ENCODE measurements at regions not wholly inside any gene's neighbourhood (a gene's known extent, or its start where the extent isn't known, plus 50 kb on each side); places are given as distances from the start of the nearest gene placed in this dataset.

GRCh38 chr1:222014001-222014400, 272.1 kb upstream of the DUSP10 start:
- peaks cover 0 to 4% (median 3%) of the 10 kb centered on the region in 5 donors for H3K9me3 ChIP-seq (ENCODE audit: control insufficient read depth in 5 of 5, low read length in 5 of 5)
- H3K27ac ChIP-seq (ENCODE audit: low read depth, low read length) = no peak overlapping the region
- no peak overlapping the region for H3K4me3 ChIP-seq (ENCODE audit: low read depth in 1 of 5, low read length in 5 of 5)
- peaks cover 0 to 17% (median 0%) of the 10 kb centered on the region in 5 donors for H3K4me1 ChIP-seq (ENCODE audit: control insufficient read depth in 5 of 5, insufficient read depth in 5 of 5, low read length in 5 of 5)
- H3K27me3 ChIP-seq (ENCODE audit: control insufficient read depth in 5 of 5, insufficient read depth in 4 of 5, low read length in 5 of 5) = no peaks in the 10 kb centered on the region
- no peaks in the 10 kb centered on the region for H3K36me3 ChIP-seq (ENCODE audit: control insufficient read depth in 5 of 5, insufficient read depth in 5 of 5, low read length in 5 of 5)
- H3K9ac ChIP-seq (ENCODE audit: low read length in 5 of 5) = no peak overlapping the region

GRCh38 chr1:222012816-222013215, 270.9 kb upstream of the DUSP10 start:
- Histone ChIP-seq H3K27ac (ENCODE audit: low read depth, low read length) (no peak overlapping the region), H3K36me3 (ENCODE audit: control insufficient read depth in 5 of 5, insufficient read depth in 5 of 5, low read length in 5 of 5) (no peaks in the 10 kb centered on the region), H3K9me3 (ENCODE audit: control insufficient read depth in 5 of 5, low read length in 5 of 5) (peaks cover 0 to 4% (median 3%) of the 10 kb centered on the region in 5 donors), H3K9ac (ENCODE audit: low read length in 5 of 5) (no peak overlapping the region), H3K4me1 (ENCODE audit: control insufficient read depth in 5 of 5, insufficient read depth in 5 of 5, low read length in 5 of 5) (peaks cover 0 to 20% (median 0%) of the 10 kb centered on the region in 5 donors), H3K4me3 (ENCODE audit: low read depth in 1 of 5, low read length in 5 of 5) (no peak overlapping the region), H3K27me3 (ENCODE audit: control insufficient read depth in 5 of 5, insufficient read depth in 4 of 5, low read length in 5 of 5) (no peaks in the 10 kb centered on the region)

GRCh38 chr1:222010306-222010705, 268.4 kb upstream of the DUSP10 start:
- peaks cover 0 to 9% (median 0%) of the 10 kb centered on the region in 5 donors for H3K4me1 ChIP-seq (ENCODE audit: control insufficient read depth in 5 of 5, insufficient read depth in 5 of 5, low read length in 5 of 5)
- H3K9me3 ChIP-seq (ENCODE audit: control insufficient read depth in 5 of 5, low read length in 5 of 5) = peaks cover 0 to 4% (median 3%) of the 10 kb centered on the region in 5 donors
- no peaks in the 10 kb centered on the region for H3K27me3 ChIP-seq (ENCODE audit: control insufficient read depth in 5 of 5, insufficient read depth in 4 of 5, low read length in 5 of 5)
- H3K36me3 ChIP-seq (ENCODE audit: control insufficient read depth in 5 of 5, insufficient read depth in 5 of 5, low read length in 5 of 5) = no peaks in the 10 kb centered on the region
- H3K9ac ChIP-seq (ENCODE audit: low read length in 5 of 5) = no peak overlapping the region
- H3K27ac ChIP-seq (ENCODE audit: low read depth, low read length) = no peak overlapping the region
- H3K4me3 ChIP-seq (ENCODE audit: low read depth in 1 of 5, low read length in 5 of 5) = no peak overlapping the region

- Histone ChIP-seq H3K4me1 (ENCODE audit: control insufficient read depth in 5 of 5, insufficient read depth in 5 of 5, low read length in 5 of 5) (peaks cover 0 to 9% (median 0%) of the 10 kb centered on the region in 5 donors), H3K9me3 (ENCODE audit: control insufficient read depth in 5 of 5, low read length in 5 of 5) (peaks cover 0 to 4% (median 3%) of the 10 kb centered on the region in 5 donors), H3K36me3 (ENCODE audit: control insufficient read depth in 5 of 5, insufficient read depth in 5 of 5, low read length in 5 of 5) (no peaks in the 10 kb centered on the region), H3K4me3 (ENCODE audit: low read depth in 1 of 5, low read length in 5 of 5) (peak overlapping the region in 1 of 5 donors; percentile 30), H3K27ac (ENCODE audit: low read depth, low read length) (no peak overlapping the region), H3K27me3 (ENCODE audit: control insufficient read depth in 5 of 5, insufficient read depth in 4 of 5, low read length in 5 of 5) (no peaks in the 10 kb centered on the region), H3K9ac (ENCODE audit: low read length in 5 of 5) (no peak overlapping the region)
These were observed 267.3 kb upstream of the DUSP10 start for GRCh38 chr1:222009105-222009730.

- no peaks in the 10 kb centered on the region for H3K27me3 ChIP-seq (ENCODE audit: control insufficient read depth in 5 of 5, insufficient read depth in 4 of 5, low read length in 5 of 5)
- H3K27ac ChIP-seq (ENCODE audit: low read depth, low read length) = no peak overlapping the region
- peaks cover 0 to 9% (median 0%) of the 10 kb centered on the region in 5 donors for H3K4me1 ChIP-seq (ENCODE audit: control insufficient read depth in 5 of 5, insufficient read depth in 5 of 5, low read length in 5 of 5)
- no peaks in the 10 kb centered on the region for H3K36me3 ChIP-seq (ENCODE audit: control insufficient read depth in 5 of 5, insufficient read depth in 5 of 5, low read length in 5 of 5)
- no peak overlapping the region for H3K4me3 ChIP-seq (ENCODE audit: low read depth in 1 of 5, low read length in 5 of 5)
- no peak overlapping the region for H3K9ac ChIP-seq (ENCODE audit: low read length in 5 of 5)
- H3K9me3 ChIP-seq (ENCODE audit: control insufficient read depth in 5 of 5, low read length in 5 of 5) = peaks cover 0 to 4% (median 3%) of the 10 kb centered on the region in 5 donors
These were observed 264.8 kb upstream of the DUSP10 start for GRCh38 chr1:222006715-222007114.

GRCh38 chr1:222004784-222005183, 262.9 kb upstream of the DUSP10 start:
- Histone ChIP-seq H3K36me3 (ENCODE audit: control insufficient read depth in 5 of 5, insufficient read depth in 5 of 5, low read length in 5 of 5) (no peaks in the 10 kb centered on the region), H3K4me1 (ENCODE audit: control insufficient read depth in 5 of 5, insufficient read depth in 5 of 5, low read length in 5 of 5) (peaks cover 0 to 9% (median 0%) of the 10 kb centered on the region in 5 donors), H3K9me3 (ENCODE audit: control insufficient read depth in 5 of 5, low read length in 5 of 5) (no peaks in the 10 kb centered on the region), H3K27me3 (ENCODE audit: control insufficient read depth in 5 of 5, insufficient read depth in 4 of 5, low read length in 5 of 5) (no peaks in the 10 kb centered on the region), H3K27ac (ENCODE audit: low read depth, low read length) (no peak overlapping the region), H3K9ac (ENCODE audit: low read length in 5 of 5) (no peak overlapping the region), H3K4me3 (ENCODE audit: low read depth in 1 of 5, low read length in 5 of 5) (no peak overlapping the region)

- Histone ChIP-seq H3K9me3 (ENCODE audit: control insufficient read depth in 5 of 5, low read length in 5 of 5) (no peaks in the 10 kb centered on the region), H3K36me3 (ENCODE audit: control insufficient read depth in 5 of 5, insufficient read depth in 5 of 5, low read length in 5 of 5) (no peaks in the 10 kb centered on the region), H3K4me1 (ENCODE audit: control insufficient read depth in 5 of 5, insufficient read depth in 5 of 5, low read length in 5 of 5) (peaks cover 0 to 3% (median 0%) of the 10 kb centered on the region in 5 donors), H3K27me3 (ENCODE audit: control insufficient read depth in 5 of 5, insufficient read depth in 4 of 5, low read length in 5 of 5) (no peaks in the 10 kb centered on the region), H3K27ac (ENCODE audit: low read depth, low read length) (no peak overlapping the region), H3K4me3 (ENCODE audit: low read depth in 1 of 5, low read length in 5 of 5) (no peak overlapping the region), H3K9ac (ENCODE audit: low read length in 5 of 5) (no peak overlapping the region)
These were observed 262.1 kb upstream of the DUSP10 start for GRCh38 chr1:222004034-222004433.

GRCh38 chr1:222002503-222002902, 260.6 kb upstream of the DUSP10 start:
- Histone ChIP-seq H3K36me3 (ENCODE audit: control insufficient read depth in 5 of 5, insufficient read depth in 5 of 5, low read length in 5 of 5) (no peaks in the 10 kb centered on the region), H3K27me3 (ENCODE audit: control insufficient read depth in 5 of 5, insufficient read depth in 4 of 5, low read length in 5 of 5) (no peaks in the 10 kb centered on the region), H3K9ac (ENCODE audit: low read length in 5 of 5) (no peak overlapping the region), H3K27ac (ENCODE audit: low read depth, low read length) (no peak overlapping the region), H3K4me3 (ENCODE audit: low read depth in 1 of 5, low read length in 5 of 5) (no peak overlapping the region), H3K4me1 (ENCODE audit: control insufficient read depth in 5 of 5, insufficient read depth in 5 of 5, low read length in 5 of 5) (peaks cover 0 to 12% (median 0%) of the 10 kb centered on the region in 5 donors), H3K9me3 (ENCODE audit: control insufficient read depth in 5 of 5, low read length in 5 of 5) (no peaks in the 10 kb centered on the region)

GRCh38 chr1:222000131-222000530, 258.2 kb upstream of the DUSP10 start:
- Histone ChIP-seq H3K27me3 (ENCODE audit: control insufficient read depth in 5 of 5, insufficient read depth in 4 of 5, low read length in 5 of 5) (no peaks in the 10 kb centered on the region), H3K4me3 (ENCODE audit: low read depth in 1 of 5, low read length in 5 of 5) (no peak overlapping the region), H3K36me3 (ENCODE audit: control insufficient read depth in 5 of 5, insufficient read depth in 5 of 5, low read length in 5 of 5) (no peaks in the 10 kb centered on the region), H3K4me1 (ENCODE audit: control insufficient read depth in 5 of 5, insufficient read depth in 5 of 5, low read length in 5 of 5) (peaks cover 0 to 12% (median 0%) of the 10 kb centered on the region in 5 donors), H3K27ac (ENCODE audit: low read depth, low read length) (no peak overlapping the region), H3K9me3 (ENCODE audit: control insufficient read depth in 5 of 5, low read length in 5 of 5) (no peaks in the 10 kb centered on the region), H3K9ac (ENCODE audit: low read length in 5 of 5) (no peak overlapping the region)

GRCh38 chr1:221998781-221999180, 256.9 kb upstream of the DUSP10 start:
- Histone ChIP-seq H3K9me3 (ENCODE audit: control insufficient read depth in 5 of 5, low read length in 5 of 5) (no peaks in the 10 kb centered on the region), H3K4me1 (ENCODE audit: control insufficient read depth in 5 of 5, insufficient read depth in 5 of 5, low read length in 5 of 5) (peaks cover 0 to 12% (median 0%) of the 10 kb centered on the region in 5 donors), H3K27ac (ENCODE audit: low read depth, low read length) (no peak overlapping the region), H3K27me3 (ENCODE audit: control insufficient read depth in 5 of 5, insufficient read depth in 4 of 5, low read length in 5 of 5) (no peaks in the 10 kb centered on the region), H3K4me3 (ENCODE audit: low read depth in 1 of 5, low read length in 5 of 5) (no peak overlapping the region), H3K36me3 (ENCODE audit: control insufficient read depth in 5 of 5, insufficient read depth in 5 of 5, low read length in 5 of 5) (no peaks in the 10 kb centered on the region), H3K9ac (ENCODE audit: low read length in 5 of 5) (no peak overlapping the region)
